Omental fat pad (tissue), 3 donors: ENCODE measurements at regions not wholly inside any gene's neighbourhood (a gene's known extent, or its start where the extent isn't known, plus 50 kb on each side); places are given as distances from the start of the nearest gene placed in this dataset.

Source experiments
- ATAC-seq: fragments of 150-250 bp; one replicate; pipeline ENCODE4 v1.9.1; 2016; ENCODE audit warnings: mild to moderate bottlenecking, moderate library complexity; ENCODE audit not compliant: low FRiP score
- DNase-seq: peaks from one replicate; pipeline ENCODE4 v3.0.0-alpha.2; 2019; ENCODE audit warnings: low spot score
- TF ChIP-seq, protein P1 (sequence below), 3 donors: fragments of 450-650 bp; IDR thresholded peaks; one replicate each; pipeline ENCODE4 v1.5.1; 2016 to 2017; ENCODE audit warnings: antibody characterized with exemption in 3 of 3, mild to moderate bottlenecking in 3 of 3, moderate library complexity in 2 of 3

DNA sequence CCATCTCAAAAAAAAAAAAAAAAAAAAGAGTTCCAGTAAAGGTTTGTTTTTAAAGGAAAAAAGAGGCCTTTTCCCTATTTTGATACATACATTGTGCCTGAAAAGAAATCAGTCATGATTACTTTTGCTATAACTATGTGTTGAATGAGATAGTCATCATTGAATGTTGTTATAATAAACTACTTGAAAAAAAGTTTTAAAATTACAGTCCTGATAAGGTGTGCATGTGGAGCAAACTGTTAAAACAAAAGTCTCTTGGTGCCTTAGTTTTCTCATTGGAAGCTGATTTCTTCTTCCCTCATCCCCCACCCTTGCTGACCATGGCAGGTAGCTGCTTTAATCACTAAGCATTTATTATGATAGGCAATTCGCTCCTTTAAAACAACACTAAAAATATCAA is 172.3 kb upstream of the TBCA start:
- DNase-seq (no peak), ATAC-seq (no peak)
- TF ChIP-seq, protein P1, sequence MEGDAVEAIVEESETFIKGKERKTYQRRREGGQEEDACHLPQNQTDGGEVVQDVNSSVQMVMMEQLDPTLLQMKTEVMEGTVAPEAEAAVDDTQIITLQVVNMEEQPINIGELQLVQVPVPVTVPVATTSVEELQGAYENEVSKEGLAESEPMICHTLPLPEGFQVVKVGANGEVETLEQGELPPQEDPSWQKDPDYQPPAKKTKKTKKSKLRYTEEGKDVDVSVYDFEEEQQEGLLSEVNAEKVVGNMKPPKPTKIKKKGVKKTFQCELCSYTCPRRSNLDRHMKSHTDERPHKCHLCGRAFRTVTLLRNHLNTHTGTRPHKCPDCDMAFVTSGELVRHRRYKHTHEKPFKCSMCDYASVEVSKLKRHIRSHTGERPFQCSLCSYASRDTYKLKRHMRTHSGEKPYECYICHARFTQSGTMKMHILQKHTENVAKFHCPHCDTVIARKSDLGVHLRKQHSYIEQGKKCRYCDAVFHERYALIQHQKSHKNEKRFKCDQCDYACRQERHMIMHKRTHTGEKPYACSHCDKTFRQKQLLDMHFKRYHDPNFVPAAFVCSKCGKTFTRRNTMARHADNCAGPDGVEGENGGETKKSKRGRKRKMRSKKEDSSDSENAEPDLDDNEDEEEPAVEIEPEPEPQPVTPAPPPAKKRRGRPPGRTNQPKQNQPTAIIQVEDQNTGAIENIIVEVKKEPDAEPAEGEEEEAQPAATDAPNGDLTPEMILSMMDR (IDR thresholded peaks at IDR 0.05) = no peak

DNA sequence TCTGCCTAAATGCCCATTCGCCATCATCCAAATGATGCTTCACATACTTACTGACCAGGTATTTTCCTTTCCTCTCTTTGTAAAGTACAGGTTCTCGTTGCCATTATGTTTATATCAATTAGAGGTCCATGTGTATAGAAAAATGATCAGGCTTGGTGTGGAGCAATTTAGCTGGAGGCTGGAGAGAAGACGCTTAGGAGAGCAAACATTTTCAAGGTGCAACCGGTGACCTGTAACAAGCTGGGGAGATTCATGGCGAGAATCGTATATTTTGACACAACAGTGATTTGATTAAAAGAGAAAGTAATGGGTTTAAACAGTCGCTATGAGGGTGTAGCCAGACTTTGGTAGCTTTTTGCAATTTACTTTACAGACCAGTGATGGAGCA is 170.9 kb upstream of the TBCA start:
- ATAC-seq (no peak), DNase-seq (no peak)
- TF ChIP-seq, protein P1 (IDR thresholded peaks at IDR 0.05) = no peak

DNA sequence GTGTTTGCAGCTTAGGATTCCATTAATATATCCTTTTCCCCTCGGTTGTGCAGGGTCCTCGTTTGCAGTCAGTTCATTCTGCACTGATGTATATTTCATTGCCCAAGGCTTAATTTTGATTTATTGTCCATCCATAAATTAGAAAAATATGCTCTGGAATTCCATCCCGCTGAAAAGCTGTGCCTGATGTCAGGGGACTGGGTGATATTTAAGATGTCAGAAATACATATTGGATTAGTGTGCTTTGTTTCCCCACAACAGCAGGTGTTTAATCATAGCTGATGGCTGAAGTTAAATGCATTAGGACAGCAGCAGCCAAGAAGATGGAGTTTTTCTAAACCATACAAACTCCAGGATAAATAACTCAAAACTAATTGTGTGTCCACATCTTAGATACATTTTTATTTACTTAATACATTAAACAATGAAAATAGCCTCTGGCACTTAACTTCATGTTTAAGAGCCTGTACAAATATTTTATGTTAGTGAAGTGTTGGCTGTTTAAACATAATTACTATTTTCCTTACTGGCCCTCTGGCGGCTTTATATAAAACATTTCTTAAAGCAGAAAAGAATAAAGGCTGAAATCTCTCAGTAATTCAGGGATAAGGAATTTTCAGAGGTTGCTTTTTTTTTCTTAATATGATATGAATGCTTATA is 170.4 kb upstream of the TBCA start:
- TF ChIP-seq, protein P1 (IDR thresholded peaks at IDR 0.05) = no peak
- ATAC-seq = no peak
- DNase-seq = no peak

DNA sequence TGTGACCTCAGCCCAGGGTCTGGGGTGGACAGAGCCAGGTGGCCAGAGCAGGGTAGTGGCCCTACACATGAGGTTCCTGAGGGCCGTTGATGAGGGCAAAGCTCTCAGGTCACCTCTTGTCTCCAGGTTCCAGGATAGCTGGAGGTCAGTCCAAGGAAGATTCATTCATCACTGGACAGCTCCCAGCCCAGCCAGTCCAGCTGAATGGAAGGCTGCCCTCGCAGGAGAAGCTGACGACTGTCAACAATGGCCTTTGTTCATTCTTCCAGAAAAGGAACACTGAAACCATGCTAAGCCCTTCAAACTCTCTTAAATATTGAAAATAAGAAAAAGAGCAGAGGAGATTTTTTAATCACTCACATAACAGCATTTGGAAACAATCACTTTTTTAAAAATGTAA is 169.7 kb upstream of the TBCA start:
- TF ChIP-seq, protein P1 (IDR thresholded peaks at IDR 0.05) = no peak
- no peak for ATAC-seq
- no peak for DNase-seq

DNA sequence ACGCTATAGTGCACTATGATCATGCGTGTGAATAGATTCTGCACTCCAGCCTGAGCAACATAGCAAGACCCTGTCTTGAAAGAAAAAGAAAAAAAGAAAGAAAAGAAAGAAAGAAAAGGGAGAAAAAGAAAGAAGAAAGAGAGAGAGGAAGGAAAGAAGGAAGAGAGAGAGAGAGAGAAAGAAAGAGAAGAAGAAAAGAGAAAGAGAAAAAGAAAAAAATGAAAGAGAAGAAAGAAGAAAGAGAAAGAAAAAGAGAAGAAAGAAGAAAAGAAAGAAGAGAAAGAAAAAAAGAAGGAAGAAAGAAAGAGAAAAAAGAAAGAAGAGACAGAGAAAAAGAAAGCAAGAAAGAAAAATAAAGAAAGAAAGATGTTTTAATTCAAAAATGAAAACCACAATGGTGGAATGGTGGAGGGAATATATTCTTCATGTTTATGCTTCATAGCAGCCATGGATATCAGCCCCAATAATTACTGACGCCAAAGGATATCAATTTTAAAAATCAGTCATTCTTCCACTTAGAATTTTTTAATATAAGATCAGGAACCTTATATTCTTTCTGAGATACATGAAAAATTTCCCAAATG is 168.7 kb upstream of the TBCA start:
- ATAC-seq (no peak), DNase-seq (no peak)
- TF ChIP-seq, protein P1 (IDR thresholded peaks at IDR 0.05) = no peak

DNA sequence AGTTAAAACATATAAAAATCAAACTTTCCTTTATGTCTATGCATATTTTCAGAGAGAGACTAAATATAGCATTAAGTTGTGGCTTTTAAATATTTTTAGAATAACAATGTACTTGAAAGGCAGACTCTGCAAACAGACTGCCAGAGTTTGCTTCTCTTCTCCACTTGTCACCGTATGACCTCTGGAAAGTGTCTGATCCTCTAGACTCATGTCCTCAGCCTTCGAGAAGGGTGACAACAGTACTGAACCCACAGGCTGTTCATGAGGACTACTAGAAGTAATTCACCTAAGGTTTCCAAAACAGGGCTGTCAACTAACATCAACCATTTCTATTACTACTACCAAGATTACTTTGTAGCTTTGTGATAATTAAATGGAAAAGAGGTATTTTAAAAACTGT is 167.7 kb upstream of the TBCA start:
- TF ChIP-seq, protein P1 (IDR thresholded peaks at IDR 0.05) = no peak

DNA sequence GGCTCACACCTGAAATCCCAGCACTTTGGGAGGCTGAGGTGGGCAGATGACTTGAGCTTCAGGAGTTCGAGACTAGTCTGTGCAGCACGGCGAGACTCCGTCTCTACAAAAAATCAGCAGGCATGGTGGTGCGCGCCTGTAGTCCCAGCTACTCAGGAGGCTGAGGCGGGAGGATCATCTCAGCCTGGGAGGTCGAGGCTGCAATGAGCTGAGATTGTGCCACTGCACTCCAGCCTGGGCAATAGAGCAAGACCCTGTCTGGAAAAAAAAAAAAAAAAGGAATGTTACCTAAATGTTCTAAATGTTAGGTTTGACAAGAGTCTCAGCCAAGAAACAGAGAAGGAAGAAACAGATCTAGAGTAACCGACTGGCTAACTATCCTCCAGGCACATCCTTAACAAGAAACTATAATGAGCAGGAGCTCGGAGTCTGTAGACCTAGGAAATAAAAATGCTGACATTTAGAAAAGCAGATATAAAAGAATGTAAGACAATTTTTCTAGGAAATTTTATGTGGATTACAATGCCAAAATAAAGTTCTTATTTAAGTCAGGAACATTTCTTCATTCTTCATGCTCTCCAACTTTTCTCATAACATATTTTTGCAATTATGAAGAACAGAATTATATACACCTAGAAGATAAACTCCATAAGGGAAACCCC is 166.6 kb upstream of the TBCA start:
- TF ChIP-seq, protein P1 (IDR thresholded peaks at IDR 0.05) = no peak
- ATAC-seq = no peak
- DNase-seq = no peak

More for the DNA sequence above, 167.7 kb upstream of the TBCA start:
- no peak for ATAC-seq
- DNase-seq = no peak
